ENCODE measurements at regions not wholly inside any gene's neighbourhood (a gene's known extent, or its start where the extent isn't known, plus 50 kb on each side); places are given as distances from the start of the nearest gene placed in this dataset.

- DNase-seq (ENCODE audit: low read depth in 4 of 4, low spot score in 3 of 4): no peak
Observed at GRCh38 chr6:40946738-40947301, 92.2 kb downstream of the UNC5CL start.

- DNase-seq (ENCODE audit: low read depth in 4 of 4, low spot score in 3 of 4): no peak
Observed at GRCh38 chr6:40937491-40937890, 101.5 kb downstream of the UNC5CL start.

GRCh38 chr6:40936818-40937251, 102.2 kb downstream of the UNC5CL start:
- DNase-seq (ENCODE audit: low read depth in 4 of 4, low spot score in 3 of 4): no peak

- DNase-seq (ENCODE audit: low read depth in 4 of 4, low spot score in 3 of 4): no peak
Observed at GRCh38 chr6:40933864-40934263, 105.2 kb downstream of the UNC5CL start.

GRCh38 chr6:40932953-40933352, 106.1 kb downstream of the UNC5CL start:
- DNase-seq (ENCODE audit: low read depth in 4 of 4, low spot score in 3 of 4): no peak

GRCh38 chr6:40932366-40932765, 106.7 kb downstream of the UNC5CL start:
- no peak for DNase-seq (ENCODE audit: low read depth in 4 of 4, low spot score in 3 of 4)

GRCh38 chr6:40931931-40932330, 107.1 kb downstream of the UNC5CL start:
- no peak for DNase-seq (ENCODE audit: low read depth in 4 of 4, low spot score in 3 of 4)

- no peak for DNase-seq (ENCODE audit: low read depth in 4 of 4, low spot score in 3 of 4)
Observed at GRCh38 chr6:40930555-40930954, 108.5 kb downstream of the UNC5CL start.

- no peak for DNase-seq (ENCODE audit: low read depth in 4 of 4, low spot score in 3 of 4)
Observed at GRCh38 chr6:40930045-40930444, 109.0 kb downstream of the UNC5CL start.

GRCh38 chr6:40929176-40929575, 109.8 kb downstream of the UNC5CL start:
- no peak for DNase-seq (ENCODE audit: low read depth in 4 of 4, low spot score in 3 of 4)

- no peak for DNase-seq (ENCODE audit: low read depth in 4 of 4, low spot score in 3 of 4)
Observed at GRCh38 chr6:40928763-40929162, 110.3 kb downstream of the UNC5CL start.

- DNase-seq (ENCODE audit: low read depth in 4 of 4, low spot score in 3 of 4): no peak
Observed at GRCh38 chr6:40928307-40928706, 110.7 kb downstream of the UNC5CL start.

- no peak for DNase-seq (ENCODE audit: low read depth in 4 of 4, low spot score in 3 of 4)
Observed at GRCh38 chr6:40925341-40925740, 113.7 kb downstream of the UNC5CL start.

GRCh38 chr6:40924839-40925238, 114.2 kb downstream of the UNC5CL start:
- DNase-seq (ENCODE audit: low read depth in 4 of 4, low spot score in 3 of 4): no peak

- DNase-seq (ENCODE audit: low read depth in 4 of 4, low spot score in 3 of 4): no peak
Observed at GRCh38 chr6:40923880-40924279, 115.1 kb downstream of the UNC5CL start.

- DNase-seq (ENCODE audit: low read depth in 4 of 4, low spot score in 3 of 4): no peak
Observed at GRCh38 chr6:40923326-40923725, 115.7 kb downstream of the UNC5CL start.

GRCh38 chr6:40922281-40922680, 116.7 kb downstream of the UNC5CL start:
- DNase-seq (ENCODE audit: low read depth in 4 of 4, low spot score in 3 of 4): no peak

- no peak for DNase-seq (ENCODE audit: low read depth in 4 of 4, low spot score in 3 of 4)
Observed at GRCh38 chr6:40918040-40918651, 120.9 kb downstream of the UNC5CL start.

GRCh38 chr6:40917603-40918002, 121.4 kb downstream of the UNC5CL start:
- DNase-seq (ENCODE audit: low read depth in 4 of 4, low spot score in 3 of 4): no peak

GRCh38 chr6:40916845-40917244, 122.2 kb downstream of the UNC5CL start:
- DNase-seq (ENCODE audit: low read depth in 4 of 4, low spot score in 3 of 4): no peak

GRCh38 chr6:40915165-40915564, 123.9 kb downstream of the UNC5CL start:
- DNase-seq (ENCODE audit: low read depth in 4 of 4, low spot score in 3 of 4): no peak

GRCh38 chr6:40914005-40914404, 125.0 kb downstream of the UNC5CL start:
- no peak for DNase-seq (ENCODE audit: low read depth in 4 of 4, low spot score in 3 of 4)

Measured in right renal pelvis (tissue), 4 donors.